Neural progenitor cell (in vitro differentiated cells): ENCODE measurements at regions not wholly inside any gene's neighbourhood (a gene's known extent, or its start where the extent isn't known, plus 50 kb on each side); places are given as distances from the start of the nearest gene placed in this dataset.

Experiments used
- DNase-seq: peaks from one replicate; pipeline ENCODE4 v3.0.0-alpha.2; 2016; ENCODE audit warnings: low spot score
- H2AFZ ChIP-seq: fragments of 200-600 bp; sonication (generic); replicated peaks from 2 replicates; pipeline ENCODE4 v1.6.1; 2016; ENCODE audit warnings: antibody characterized with exemption
- H3F3A ChIP-seq: fragments of 200-600 bp; sonication (generic); 2 replicates; pipeline ENCODE4 v1.6.1; 2016; ENCODE audit warnings: antibody characterized with exemption, low read depth
- H3K27ac ChIP-seq: fragments of 200-600 bp; sonication (generic); 2 replicates; pipeline ENCODE4 v1.5.1; 2016; ENCODE audit warnings: mild to moderate bottlenecking
- H3K27me3 ChIP-seq: fragments of 200-600 bp; sonication (generic); 2 replicates; pipeline ENCODE4 v1.6.1; 2016; ENCODE audit warnings: mild to moderate bottlenecking, moderate library complexity
- H3K36me3 ChIP-seq: fragments of 200-600 bp; sonication (generic); 2 replicates; pipeline ENCODE4 v1.5.1; 2016
- H3K4me1 ChIP-seq: fragments of 200-600 bp; sonication (generic); 2 replicates; pipeline ENCODE4 v1.6.1; 2016; ENCODE audit warnings: mixed run types
- H3K4me2 ChIP-seq: fragments of 200-600 bp; sonication (generic); 2 replicates; pipeline ENCODE4 v1.6.1; 2016
- H3K4me3 ChIP-seq: fragments of 200-600 bp; sonication (generic); 2 replicates; pipeline ENCODE4 v1.5.1; 2016
- H3K79me2 ChIP-seq: fragments of 200-600 bp; sonication (generic); 2 replicates; pipeline ENCODE4 v1.6.1; 2016; ENCODE audit warnings: low read depth
- H3K9ac ChIP-seq: fragments of 200-600 bp; sonication (generic); 2 replicates; pipeline ENCODE4 v1.6.1; 2016
- H3K9me3 ChIP-seq: fragments of 200-600 bp; sonication (generic); 2 replicates; pipeline ENCODE4 v1.5.1; 2016; ENCODE audit warnings: low read depth
- H4K20me1 ChIP-seq: fragments of 200-600 bp; sonication (generic); 2 replicates; pipeline ENCODE4 v1.6.1; 2016; ENCODE audit warnings: low read depth
- H3K27ac Mint-ChIP-seq: 3 replicates; pipeline ENCODE4 v1.8.0; 2021; ENCODE audit warnings: mixed read lengths
- H3K27me3 Mint-ChIP-seq: 2 replicates; pipeline ENCODE4 v1.8.0; 2022; ENCODE audit warnings: low read depth, mild to moderate bottlenecking, inconsistent platforms, moderate library complexity, mixed read lengths; ENCODE audit not compliant: insufficient read depth
- H3K36me3 Mint-ChIP-seq: 3 replicates; pipeline ENCODE4 v1.8.0; 2021; ENCODE audit warnings: mixed read lengths
- H3K4me1 Mint-ChIP-seq: 3 replicates; pipeline ENCODE4 v1.8.0; 2021; ENCODE audit warnings: mixed read lengths
- H3K4me3 Mint-ChIP-seq: 3 replicates; pipeline ENCODE4 v1.8.0; 2021; ENCODE audit warnings: mild to moderate bottlenecking, moderate library complexity, mixed read lengths
- H3K9me3 Mint-ChIP-seq: 3 replicates; pipeline ENCODE4 v1.8.0; 2020; ENCODE audit warnings: mixed read lengths
- EZH2 ChIP-seq: fragments of 200-600 bp; sonication (generic); IDR thresholded peaks from 2 replicates; pipeline ENCODE4 v1.6.1; 2017; ENCODE audit warnings: antibody characterized with exemption, mild to moderate bottlenecking, moderate library complexity
- EZH2phosphoT487 ChIP-seq: fragments of 200-600 bp; sonication (generic); IDR thresholded peaks from 2 replicates; pipeline ENCODE4 v1.6.1; 2017; ENCODE audit warnings: antibody characterized with exemption
- TF ChIP-seq, protein P1 (sequence below): fragments of 200-600 bp; sonication (generic); IDR thresholded peaks from 2 replicates; pipeline ENCODE4 v1.5.1; 2017; ENCODE audit warnings: antibody characterized with exemption, mild to moderate bottlenecking

DNA sequence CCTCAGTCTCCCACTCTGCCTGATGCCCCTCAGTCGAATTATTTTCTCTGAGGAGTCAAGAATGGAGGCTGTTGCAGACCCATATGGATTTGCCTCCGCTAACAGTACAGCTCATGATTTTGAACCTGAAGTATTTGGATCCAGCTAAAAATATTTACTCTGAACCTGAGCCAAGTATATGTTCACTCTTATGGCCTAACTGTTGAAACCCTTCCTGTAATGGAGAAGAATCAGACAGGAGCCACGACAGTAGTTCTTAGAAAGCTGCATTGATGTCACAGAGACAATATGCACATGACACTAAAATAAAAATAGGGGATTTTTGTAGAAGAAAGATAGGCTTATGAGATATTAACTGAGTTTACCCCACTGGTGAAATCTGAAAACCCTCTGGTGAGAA lies 1128.3 kb upstream of the FLRT2 start:
- Mint-ChIP-seq H3K4me1 (peaks cover 19% of the 10 kb centered on the region), H3K27ac (no peak overlapping the region), H3K27me3 (peaks cover 6% of the 10 kb centered on the region), H3K36me3 (peaks cover 3% of the 10 kb centered on the region), H3K4me3 (no peak overlapping the region), H3K9me3 (peaks cover 10% of the 10 kb centered on the region)
- Histone ChIP-seq H3K4me3 (no peak overlapping the region), H2AFZ (no peak overlapping the region), H3K27me3 (no peaks in the 10 kb centered on the region), H3K9ac (no peak overlapping the region), H3K9me3 (no peaks in the 10 kb centered on the region), H3K79me2 (no peaks in the 10 kb centered on the region), H4K20me1 (no peaks in the 10 kb centered on the region), H3K36me3 (no peaks in the 10 kb centered on the region), H3K4me1 (peaks cover 26% of the 10 kb centered on the region), H3F3A (peaks cover 11% of the 10 kb centered on the region), H3K27ac (no peak overlapping the region), H3K4me2 (no peak overlapping the region)
- TF ChIP-seq EZH2phosphoT487 = no peak
- no peak for TF ChIP-seq EZH2
- TF ChIP-seq, protein P1, sequence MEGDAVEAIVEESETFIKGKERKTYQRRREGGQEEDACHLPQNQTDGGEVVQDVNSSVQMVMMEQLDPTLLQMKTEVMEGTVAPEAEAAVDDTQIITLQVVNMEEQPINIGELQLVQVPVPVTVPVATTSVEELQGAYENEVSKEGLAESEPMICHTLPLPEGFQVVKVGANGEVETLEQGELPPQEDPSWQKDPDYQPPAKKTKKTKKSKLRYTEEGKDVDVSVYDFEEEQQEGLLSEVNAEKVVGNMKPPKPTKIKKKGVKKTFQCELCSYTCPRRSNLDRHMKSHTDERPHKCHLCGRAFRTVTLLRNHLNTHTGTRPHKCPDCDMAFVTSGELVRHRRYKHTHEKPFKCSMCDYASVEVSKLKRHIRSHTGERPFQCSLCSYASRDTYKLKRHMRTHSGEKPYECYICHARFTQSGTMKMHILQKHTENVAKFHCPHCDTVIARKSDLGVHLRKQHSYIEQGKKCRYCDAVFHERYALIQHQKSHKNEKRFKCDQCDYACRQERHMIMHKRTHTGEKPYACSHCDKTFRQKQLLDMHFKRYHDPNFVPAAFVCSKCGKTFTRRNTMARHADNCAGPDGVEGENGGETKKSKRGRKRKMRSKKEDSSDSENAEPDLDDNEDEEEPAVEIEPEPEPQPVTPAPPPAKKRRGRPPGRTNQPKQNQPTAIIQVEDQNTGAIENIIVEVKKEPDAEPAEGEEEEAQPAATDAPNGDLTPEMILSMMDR = no peak
- DNase-seq = no peak

DNA sequence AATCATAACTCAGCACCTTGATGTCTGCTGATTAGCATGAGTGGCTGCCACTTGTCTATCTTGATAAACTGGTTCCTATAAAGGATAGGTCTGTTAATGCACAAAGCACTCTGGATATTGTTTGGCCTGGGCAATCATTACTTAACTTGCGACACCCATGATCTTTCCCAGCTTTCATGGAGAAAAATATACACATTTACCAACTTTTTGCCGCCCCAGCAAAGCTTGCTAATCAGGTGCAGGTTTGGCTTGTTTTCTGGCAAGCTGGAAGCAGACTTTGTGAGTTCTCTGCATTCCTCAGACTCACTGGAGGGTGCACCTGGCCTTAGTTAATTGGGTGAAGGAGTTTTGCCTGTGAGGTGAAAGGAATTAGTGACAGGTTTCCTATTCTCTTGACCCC lies 1126.4 kb upstream of the FLRT2 start:
- Histone ChIP-seq H3K27me3 (no peaks in the 10 kb centered on the region), H3K27ac (peak overlapping the region; percentile 78), H3K4me1 (peaks cover 26% of the 10 kb centered on the region), H3K79me2 (no peaks in the 10 kb centered on the region), H3F3A (peaks cover 11% of the 10 kb centered on the region), H3K4me2 (peak overlapping the region; percentile 54), H4K20me1 (no peaks in the 10 kb centered on the region), H3K9me3 (no peaks in the 10 kb centered on the region), H2AFZ (no peak overlapping the region), H3K4me3 (no peak overlapping the region), H3K36me3 (no peaks in the 10 kb centered on the region), H3K9ac (no peak overlapping the region)
- Mint-ChIP-seq H3K9me3 (peaks cover 7% of the 10 kb centered on the region), H3K4me3 (no peak overlapping the region), H3K36me3 (peaks cover 3% of the 10 kb centered on the region), H3K27me3 (peaks cover 6% of the 10 kb centered on the region), H3K4me1 (peaks cover 19% of the 10 kb centered on the region), H3K27ac (peak overlapping the region; percentile 60)
- TF ChIP-seq EZH2 = no peak
- TF ChIP-seq, protein P1 = no peak
- no peak for TF ChIP-seq EZH2phosphoT487
- DNase-seq = peak; percentile 87

DNA sequence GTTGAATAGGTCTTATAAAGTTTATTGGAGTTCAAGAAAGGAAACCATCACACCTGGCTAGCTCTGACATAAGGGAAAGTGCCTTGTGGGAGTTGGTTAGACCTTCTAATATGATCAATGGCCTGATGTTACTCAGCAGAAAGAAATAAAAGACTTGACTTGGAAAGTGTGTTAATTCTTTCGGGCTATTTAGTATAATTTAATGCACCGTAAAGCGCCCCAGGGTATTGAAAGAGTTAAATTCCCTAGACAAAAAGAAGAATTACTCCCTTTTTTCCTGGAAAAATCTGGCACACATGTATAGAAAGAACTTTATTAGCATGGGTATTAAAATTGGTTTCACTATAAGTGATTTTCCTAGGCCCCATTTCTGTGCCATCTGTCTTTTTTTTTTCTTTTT lies 1125.7 kb upstream of the FLRT2 start:
- Histone ChIP-seq H3K4me2 (peak overlapping the region; percentile 54), H3K27me3 (no peaks in the 10 kb centered on the region), H3F3A (peaks cover 11% of the 10 kb centered on the region), H3K9me3 (no peaks in the 10 kb centered on the region), H3K9ac (no peak overlapping the region), H2AFZ (no peak overlapping the region), H4K20me1 (no peaks in the 10 kb centered on the region), H3K79me2 (no peaks in the 10 kb centered on the region), H3K27ac (peak overlapping the region; percentile 76), H3K4me1 (peaks cover 26% of the 10 kb centered on the region), H3K36me3 (no peaks in the 10 kb centered on the region), H3K4me3 (no peak overlapping the region)
- Mint-ChIP-seq H3K4me1 (peaks cover 19% of the 10 kb centered on the region), H3K4me3 (no peak overlapping the region), H3K27me3 (peaks cover 6% of the 10 kb centered on the region), H3K27ac (no peak overlapping the region), H3K36me3 (peaks cover 3% of the 10 kb centered on the region), H3K9me3 (peaks cover 3% of the 10 kb centered on the region)
- TF ChIP-seq EZH2phosphoT487 = no peak
- TF ChIP-seq, protein P1 = no peak
- no peak for TF ChIP-seq EZH2
- no peak for DNase-seq
